ENCODE measurements at regions not wholly inside any gene's neighbourhood (a gene's known extent, or its start where the extent isn't known, plus 50 kb on each side); places are given as distances from the start of the nearest gene placed in this dataset.

GRCh38 chr14:34023824-34024767 lies 73.2 kb upstream of the EGLN3 start (continued):
- TF ChIP-seq FOXP1 (IDR thresholded peaks at IDR 0.05) (peak; percentile 73), FOXP1 (CRISPR knock-in tag; IDR thresholded peaks at IDR 0.05) (peak; percentile 91), ZNF3 (CRISPR knock-in tag; IDR thresholded peaks at IDR 0.05) (peak; percentile 88), KDM5A (IDR thresholded peaks at IDR 0.05; ENCODE audit: borderline replicate concordance, low read length) (peak; percentile 31; the same call in 1 of the 2 replicates), IKZF5 (CRISPR knock-in tag; IDR thresholded peaks at IDR 0.05) (peak; percentile 98), ZNF7 (CRISPR knock-in tag; IDR thresholded peaks at IDR 0.05) (no peak; the same call in 1 of the 2 replicates), ZNF746 (CRISPR knock-in tag; IDR thresholded peaks at IDR 0.05) (no peak; the same call in 1 of the 2 replicates), SOX5 (CRISPR knock-in tag; IDR thresholded peaks at IDR 0.05; ENCODE audit: borderline replicate concordance) (peak; percentile 99), SOX6 (IDR thresholded peaks at IDR 0.05) (no peak), SOX6 (CRISPR knock-in tag; IDR thresholded peaks at IDR 0.05) (peak; percentile 100), ZNF768 (CRISPR knock-in tag; IDR thresholded peaks at IDR 0.05) (no peak), ZBTB40 (IDR thresholded peaks at IDR 0.05) (0 out of 2 replicates have a peak, but pooled peaks have one; percentile 9), ZBTB40 (CRISPR knock-in tag; IDR thresholded peaks at IDR 0.05) (no peak; the same call in 1 of the 2 replicates), NR3C1 (CRISPR knock-in tag; IDR thresholded peaks at IDR 0.05) (no peak), NONO (IDR thresholded peaks at IDR 0.05) (no peak), NONO (CRISPR knock-in tag; conservative IDR thresholded peaks at IDR 0.05) (peak; percentile 14; the same call in 1 of the 2 replicates), KMT2B (CRISPR knock-in tag; IDR thresholded peaks at IDR 0.05) (peak; percentile 85; the same call in 1 of the 2 replicates), THAP11 (CRISPR knock-in tag; IDR thresholded peaks at IDR 0.05) (peak; percentile 81), PRDM4 (CRISPR knock-in tag; IDR thresholded peaks at IDR 0.05; ENCODE audit: borderline replicate concordance) (no peak)

Measured in HepG2 (cell line).